Calu3 (cell line): ENCODE measurements at regions not wholly inside any gene's neighbourhood (a gene's known extent, or its start where the extent isn't known, plus 50 kb on each side); places are given as distances from the start of the nearest gene placed in this dataset.
A peak's percentile ranks its signal among the peaks of the same experiment; 100 is the strongest.

Source experiments
- BruUV-seq: library from RNA; stranded (reverse); fragments of 400-500 nt; replicated peaks from 2 replicates; lab custom pipeline; 2021; lab: Mats Ljungman, UMichigan
- CTCF ChIA-PET: fragments of 300-600 bp; sonication (Branson Sonifier 250); formaldehyde crosslinking; loops from one replicate; lab custom pipeline; 2022; ENCODE audit warnings: antibody characterized with exemption; lab: Charles Lee
- DNase-seq: peaks from one replicate; pipeline ENCODE4 v3.0.0; 2022
- H3K27ac Mint-ChIP-seq: one replicate; pipeline ENCODE4 v1.8.0; 2022; ENCODE audit warnings: mixed read lengths; ENCODE audit not compliant: unreplicated experiment
- H3K27me3 Mint-ChIP-seq: one replicate; pipeline ENCODE4 v1.8.0; 2022; ENCODE audit warnings: mixed read lengths; ENCODE audit not compliant: unreplicated experiment
- H3K36me3 Mint-ChIP-seq: one replicate; pipeline ENCODE4 v1.8.0; 2022; ENCODE audit warnings: mild to moderate bottlenecking, moderate library complexity, mixed read lengths; ENCODE audit not compliant: insufficient read depth, unreplicated experiment
- H3K4me1 Mint-ChIP-seq: one replicate; pipeline ENCODE4 v1.8.0; 2022; ENCODE audit warnings: mild to moderate bottlenecking, low read depth, mixed read lengths; ENCODE audit not compliant: unreplicated experiment
- H3K4me3 Mint-ChIP-seq: one replicate; pipeline ENCODE4 v1.8.0; 2022; ENCODE audit warnings: mild to moderate bottlenecking, low read depth, moderate library complexity, mixed read lengths; ENCODE audit not compliant: unreplicated experiment
- H3K9me3 Mint-ChIP-seq: one replicate; pipeline ENCODE4 v1.8.0; 2022; ENCODE audit warnings: low read depth, mixed read lengths; ENCODE audit not compliant: unreplicated experiment
- intact Hi-C: fragments of 100-400 bp; cut with micrococcal nuclease; formaldehyde crosslinking; loops from one replicate; pipeline ENCODE4 v1.10.0; 2022; ENCODE audit not compliant: unreplicated experiment
- TF ChIP-seq, protein P1 (sequence below): fragments of 200-600 bp; IDR thresholded peaks from one replicate; pipeline ENCODE4 v1.8.0; 2022; ENCODE audit warnings: antibody characterized with exemption; ENCODE audit not compliant: unreplicated experiment

DNA sequence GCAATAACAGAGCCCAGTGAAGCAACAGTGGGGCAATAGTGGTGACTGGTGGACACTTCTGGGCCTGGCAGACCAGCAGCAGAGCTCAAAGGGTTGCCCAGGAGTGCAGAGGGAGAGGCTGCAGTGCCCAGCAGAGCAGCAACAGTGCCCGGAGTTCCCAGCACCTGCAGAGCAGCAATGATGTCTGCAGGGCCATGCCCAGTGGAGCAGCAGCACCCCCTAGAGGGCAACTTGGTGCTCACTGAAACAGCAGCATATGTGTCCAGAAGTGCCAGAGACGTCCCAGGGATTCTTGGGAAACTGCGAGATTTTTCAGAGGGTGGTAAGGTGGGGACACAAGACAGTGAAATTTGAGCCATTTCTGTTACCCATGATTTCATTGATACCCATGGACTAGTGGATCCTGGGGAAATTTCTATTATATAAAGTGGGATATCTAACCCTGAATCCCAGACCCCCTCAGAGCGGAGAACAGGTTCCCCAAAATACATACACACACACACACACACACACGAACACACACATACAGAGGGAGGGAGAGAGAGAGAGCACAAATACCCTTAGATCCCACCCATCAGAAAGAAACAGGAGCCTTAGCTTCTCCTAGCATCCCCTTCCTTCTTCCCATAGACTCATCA lies 156.9 kb upstream of the GJB5 start:
- no peaks in the 10 kb centered on the region for H3K9me3 Mint-ChIP-seq
- CTCF ChIA-PET, result interaction anchor here (0.7 to 0.9 kb wide), 2 partner anchors 18 to 27 kb away, joined by 3 read pairs; no protein-coding TSS in a partner anchor
- H3K4me1 Mint-ChIP-seq, result no peaks in the 10 kb centered on the region
- intact Hi-C loops, result loop anchor here (1.0 to 5.0 kb wide), 6 partner anchors 49 to 965 kb away; no protein-coding TSS in a partner anchor
- TF ChIP-seq, protein P1, sequence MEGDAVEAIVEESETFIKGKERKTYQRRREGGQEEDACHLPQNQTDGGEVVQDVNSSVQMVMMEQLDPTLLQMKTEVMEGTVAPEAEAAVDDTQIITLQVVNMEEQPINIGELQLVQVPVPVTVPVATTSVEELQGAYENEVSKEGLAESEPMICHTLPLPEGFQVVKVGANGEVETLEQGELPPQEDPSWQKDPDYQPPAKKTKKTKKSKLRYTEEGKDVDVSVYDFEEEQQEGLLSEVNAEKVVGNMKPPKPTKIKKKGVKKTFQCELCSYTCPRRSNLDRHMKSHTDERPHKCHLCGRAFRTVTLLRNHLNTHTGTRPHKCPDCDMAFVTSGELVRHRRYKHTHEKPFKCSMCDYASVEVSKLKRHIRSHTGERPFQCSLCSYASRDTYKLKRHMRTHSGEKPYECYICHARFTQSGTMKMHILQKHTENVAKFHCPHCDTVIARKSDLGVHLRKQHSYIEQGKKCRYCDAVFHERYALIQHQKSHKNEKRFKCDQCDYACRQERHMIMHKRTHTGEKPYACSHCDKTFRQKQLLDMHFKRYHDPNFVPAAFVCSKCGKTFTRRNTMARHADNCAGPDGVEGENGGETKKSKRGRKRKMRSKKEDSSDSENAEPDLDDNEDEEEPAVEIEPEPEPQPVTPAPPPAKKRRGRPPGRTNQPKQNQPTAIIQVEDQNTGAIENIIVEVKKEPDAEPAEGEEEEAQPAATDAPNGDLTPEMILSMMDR, result peak; percentile 89
- H3K36me3 Mint-ChIP-seq, result no peaks in the 10 kb centered on the region
- H3K4me3 Mint-ChIP-seq, result no peak overlapping the region
- no peak overlapping the region for H3K27ac Mint-ChIP-seq
- peaks cover 72% of the 10 kb centered on the region for H3K27me3 Mint-ChIP-seq
- peak; percentile 92 for DNase-seq
- BruUV-seq, result no TSS peak

DNA sequence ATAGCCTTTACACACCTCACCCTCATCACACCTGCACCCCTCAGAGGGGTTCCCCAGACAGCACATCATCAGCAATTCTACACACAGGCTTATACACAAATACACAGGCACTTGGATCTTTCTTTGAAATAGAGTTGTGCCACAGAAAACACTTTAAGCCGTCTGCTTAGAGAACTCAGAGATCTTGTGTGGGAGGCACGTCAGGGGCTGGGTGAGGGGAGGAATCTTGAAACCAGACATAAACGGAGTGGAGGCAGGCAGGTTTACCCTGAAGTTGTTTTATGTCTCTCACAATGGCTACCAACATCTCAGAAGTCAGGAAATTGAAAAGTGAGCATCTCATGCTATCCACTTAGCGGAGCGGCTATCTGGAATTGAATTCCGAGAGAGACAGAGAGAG lies 151.9 kb upstream of the GJB5 start:
- Mint-ChIP-seq H3K27me3 (peaks cover 70% of the 10 kb centered on the region), H3K9me3 (no peaks in the 10 kb centered on the region), H3K4me3 (no peak overlapping the region), H3K36me3 (no peaks in the 10 kb centered on the region), H3K27ac (no peak overlapping the region), H3K4me1 (no peaks in the 10 kb centered on the region)
- intact Hi-C loops, result no loop called here
- TF ChIP-seq, protein P1, result no peak
- CTCF ChIA-PET, result no interaction called here
- no peak for DNase-seq
- BruUV-seq, result no TSS peak

DNA sequence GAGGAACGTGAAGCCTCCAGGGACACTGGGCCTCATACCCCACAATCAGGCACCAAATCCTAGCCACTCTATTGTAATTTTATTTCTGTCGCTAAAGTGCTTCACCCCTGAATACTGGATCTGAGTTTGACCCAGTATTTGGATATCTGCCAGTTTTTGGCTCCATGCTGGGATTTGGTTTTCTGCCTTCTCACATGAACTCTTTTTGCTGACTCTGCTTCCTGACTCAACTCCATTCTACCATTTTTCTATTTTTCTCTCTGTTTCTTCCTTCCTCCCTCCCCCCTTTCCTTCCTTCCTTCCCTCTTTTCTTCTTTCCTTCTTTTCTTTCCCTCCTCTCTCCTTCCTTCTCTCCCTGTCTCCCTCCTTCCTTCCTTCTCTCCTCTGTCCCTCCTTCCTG lies 151.3 kb upstream of the GJB5 start:
- Mint-ChIP-seq H3K9me3 (no peaks in the 10 kb centered on the region), H3K4me3 (no peak overlapping the region), H3K4me1 (no peaks in the 10 kb centered on the region), H3K36me3 (no peaks in the 10 kb centered on the region), H3K27ac (no peak overlapping the region), H3K27me3 (peaks cover 75% of the 10 kb centered on the region)
- TF ChIP-seq, protein P1, result no peak
- CTCF ChIA-PET, result no interaction called here
- no TSS peak for BruUV-seq
- intact Hi-C loops, result no loop called here
- no peak for DNase-seq

DNA sequence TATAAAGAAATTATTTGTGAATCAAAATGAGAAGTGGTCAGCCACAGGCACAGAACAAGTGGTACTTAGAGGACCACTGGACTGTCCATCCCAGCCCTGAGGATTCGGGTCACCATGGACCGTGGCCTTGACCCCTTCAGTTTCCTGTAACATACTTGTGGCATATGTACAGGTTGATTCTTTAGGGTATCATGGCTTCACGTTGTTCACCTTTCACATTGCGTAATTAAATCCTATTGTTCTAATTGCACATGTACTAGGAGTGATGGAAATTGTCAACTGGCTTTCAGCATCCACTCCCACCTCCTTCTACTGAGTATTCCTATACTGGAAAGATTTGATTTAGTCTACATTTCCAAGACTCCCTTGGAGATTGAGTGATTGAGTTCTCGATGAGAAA lies 148.3 kb upstream of the GJB5 start:
- H3K4me3 Mint-ChIP-seq, result no peak overlapping the region
- no peak for DNase-seq
- CTCF ChIA-PET, result no interaction called here
- H3K9me3 Mint-ChIP-seq, result no peaks in the 10 kb centered on the region
- intact Hi-C loops, result no loop called here
- H3K4me1 Mint-ChIP-seq, result no peaks in the 10 kb centered on the region
- no TSS peak for BruUV-seq
- TF ChIP-seq, protein P1, result no peak
- H3K27ac Mint-ChIP-seq, result no peak overlapping the region
- H3K27me3 Mint-ChIP-seq, result peaks cover 73% of the 10 kb centered on the region
- H3K36me3 Mint-ChIP-seq, result no peaks in the 10 kb centered on the region
